ENCODE measurements at regions not wholly inside any gene's neighbourhood (a gene's known extent, or its start where the extent isn't known, plus 50 kb on each side); places are given as distances from the start of the nearest gene placed in this dataset.
"Not testable (repeated sequence)": the region's sequence is repeated elsewhere in the genome, so short reads cannot be mapped to it uniquely, and the experiment has no call there.

GRCh38 chr4:115491686-115492085 is 378.3 kb upstream of the NDST4 start:
- no peak for DNase-seq (ENCODE audit: low spot score)
- Histone ChIP-seq H3K9me3 (peaks cover 0 to 20% of the 10 kb centered on the region in 2 donors), H3K27ac (no peak overlapping the region), H3K27me3 (no peaks in the 10 kb centered on the region), H3K36me3 (no peaks in the 10 kb centered on the region), H3K4me3 (no peak overlapping the region), H3K4me1 (no peaks in the 10 kb centered on the region)
- TF ChIP-seq CTCF (IDR thresholded peaks at IDR 0.05): no peak

GRCh38 chr4:115489279-115489678 is 375.9 kb upstream of the NDST4 start:
- no peak overlapping the region for H3K4me3 ChIP-seq
- H3K27ac ChIP-seq: no peak overlapping the region
- DNase-seq (ENCODE audit: low spot score): no peak
- H3K36me3 ChIP-seq: no peaks in the 10 kb centered on the region
- H3K27me3 ChIP-seq: no peaks in the 10 kb centered on the region
- TF ChIP-seq CTCF (IDR thresholded peaks at IDR 0.05): no peak
- H3K4me1 ChIP-seq: no peaks in the 10 kb centered on the region
- H3K9me3 ChIP-seq: peaks cover 0 to 6% of the 10 kb centered on the region in 2 donors

- TF ChIP-seq CTCF (IDR thresholded peaks at IDR 0.05): no peak
- no peaks in the 10 kb centered on the region for H3K4me1 ChIP-seq
- no peak overlapping the region for H3K4me3 ChIP-seq
- no peak for DNase-seq (ENCODE audit: low spot score)
- no peaks in the 10 kb centered on the region for H3K36me3 ChIP-seq
- no peaks in the 10 kb centered on the region for H3K27me3 ChIP-seq
- no peak overlapping the region for H3K27ac ChIP-seq
- no peaks in the 10 kb centered on the region for H3K9me3 ChIP-seq
Measured at GRCh38 chr4:115485402-115485801, 372.0 kb upstream of the NDST4 start.

GRCh38 chr4:115484479-115484878 is 371.1 kb upstream of the NDST4 start:
- TF ChIP-seq CTCF (IDR thresholded peaks at IDR 0.05): no peak
- H3K27me3 ChIP-seq: no peaks in the 10 kb centered on the region
- H3K4me3 ChIP-seq: no peak overlapping the region
- DNase-seq (ENCODE audit: low spot score): no peak
- H3K4me1 ChIP-seq: no peaks in the 10 kb centered on the region
- no peaks in the 10 kb centered on the region for H3K36me3 ChIP-seq
- no peaks in the 10 kb centered on the region for H3K9me3 ChIP-seq
- H3K27ac ChIP-seq: no peak overlapping the region

- no peak for DNase-seq (ENCODE audit: low spot score)
- Histone ChIP-seq H3K4me3 (no peak overlapping the region), H3K36me3 (no peaks in the 10 kb centered on the region), H3K27me3 (no peaks in the 10 kb centered on the region), H3K9me3 (no peaks in the 10 kb centered on the region), H3K4me1 (no peaks in the 10 kb centered on the region), H3K27ac (no peak overlapping the region)
- TF ChIP-seq CTCF (IDR thresholded peaks at IDR 0.05): no peak
Measured at GRCh38 chr4:115470763-115471162, 357.3 kb upstream of the NDST4 start.

- H3K36me3 ChIP-seq; DNase-seq (ENCODE audit: low spot score); H3K27ac ChIP-seq; H3K4me1 ChIP-seq; H3K27me3 ChIP-seq; H3K9me3 ChIP-seq; H3K4me3 ChIP-seq: not testable (repeated sequence)
Measured at GRCh38 chr4:115459301-115459700, 345.9 kb upstream of the NDST4 start.

Measured in right atrium auricular region (tissue), 2 donors.